ENCODE measurements at regions not wholly inside any gene's neighbourhood (a gene's known extent, or its start where the extent isn't known, plus 50 kb on each side); places are given as distances from the start of the nearest gene placed in this dataset.

DNA sequence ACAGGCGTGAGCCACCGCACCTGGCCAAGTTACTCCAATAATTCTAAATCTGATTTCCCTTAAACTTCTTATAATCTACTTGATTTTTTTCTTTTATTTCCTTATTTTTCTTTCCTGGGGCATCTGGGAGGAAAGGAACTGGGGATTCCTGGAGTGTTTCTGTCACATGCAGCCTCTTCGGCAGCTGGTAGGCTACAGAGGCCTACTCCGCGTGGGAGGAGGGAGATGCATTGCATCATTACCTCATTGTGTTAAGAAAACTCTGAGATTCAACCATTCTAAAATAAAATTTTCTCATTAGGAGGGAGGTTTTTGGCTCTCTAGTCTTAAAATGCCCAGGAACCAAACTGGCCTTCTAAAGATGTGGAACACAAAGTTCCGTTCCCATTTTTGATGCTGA, 64.0 kb downstream of the SOX9 start:
- no peaks in the 10 kb centered on the region for H3K36me3 ChIP-seq (replicated peaks in 1 of 2; ENCODE audit: control insufficient read depth in 1 of 2, insufficient read depth in 2 of 2, low read length in 2 of 2)
- Mint-ChIP-seq H3K36me3 (no peaks in the 10 kb centered on the region), H3K27me3 (ENCODE audit: low read depth in 3 of 3) (peaks cover 0 to 3% (median 0%) of the 10 kb centered on the region in 3 donors), H3K27ac (no peak overlapping the region), H3K4me3 (no peak overlapping the region), H3K4me1 (no peaks in the 10 kb centered on the region), H3K9me3 (peaks cover 3 to 18% (median 7%) of the 10 kb centered on the region in 7 donors)
- H3K9me3 ChIP-seq (replicated peaks in 1 of 2; ENCODE audit: control insufficient read depth in 1 of 2, insufficient read depth in 1 of 2, low read length in 2 of 2): peaks cover 16 to 20% of the 10 kb centered on the region in 2 donors
- no CpG with 5 or more reads among the region's 6 CpGs for WGBS (ENCODE audit: insufficient coverage)
- no peak overlapping the region for H3K9ac ChIP-seq (ENCODE audit: insufficient read depth, low read length, poor library complexity, severe bottlenecking)
- H3K4me2 ChIP-seq (replicated peaks; ENCODE audit: extremely low read depth, low read length, poor library complexity, severe bottlenecking): no peak overlapping the region
- no peak overlapping the region for H3K4me3 ChIP-seq (replicated peaks in 1 of 3; ENCODE audit: low read depth in 2 of 3, low read length in 3 of 3)
- no peak for DNase-seq
- H3K79me2 ChIP-seq (ENCODE audit: insufficient read depth, low read length): no peaks in the 10 kb centered on the region
- H3K27me3 ChIP-seq (ENCODE audit: control insufficient read depth in 2 of 2, insufficient read depth in 2 of 2, low read length in 2 of 2): no peaks in the 10 kb centered on the region
- no peak overlapping the region for H2AFZ ChIP-seq (ENCODE audit: insufficient read depth, low read depth, low read length, poor library complexity, severe bottlenecking)
- H3K4me1 ChIP-seq (ENCODE audit: control insufficient read depth in 1 of 2, insufficient read depth in 2 of 2, low read length in 2 of 2): no peaks in the 10 kb centered on the region
- intact Hi-C loops (cut with micrococcal nuclease): no loop called here
- no peaks in the 10 kb centered on the region for H4K20me1 ChIP-seq (ENCODE audit: insufficient read depth, low read length)
- TF ChIP-seq, protein P1, sequence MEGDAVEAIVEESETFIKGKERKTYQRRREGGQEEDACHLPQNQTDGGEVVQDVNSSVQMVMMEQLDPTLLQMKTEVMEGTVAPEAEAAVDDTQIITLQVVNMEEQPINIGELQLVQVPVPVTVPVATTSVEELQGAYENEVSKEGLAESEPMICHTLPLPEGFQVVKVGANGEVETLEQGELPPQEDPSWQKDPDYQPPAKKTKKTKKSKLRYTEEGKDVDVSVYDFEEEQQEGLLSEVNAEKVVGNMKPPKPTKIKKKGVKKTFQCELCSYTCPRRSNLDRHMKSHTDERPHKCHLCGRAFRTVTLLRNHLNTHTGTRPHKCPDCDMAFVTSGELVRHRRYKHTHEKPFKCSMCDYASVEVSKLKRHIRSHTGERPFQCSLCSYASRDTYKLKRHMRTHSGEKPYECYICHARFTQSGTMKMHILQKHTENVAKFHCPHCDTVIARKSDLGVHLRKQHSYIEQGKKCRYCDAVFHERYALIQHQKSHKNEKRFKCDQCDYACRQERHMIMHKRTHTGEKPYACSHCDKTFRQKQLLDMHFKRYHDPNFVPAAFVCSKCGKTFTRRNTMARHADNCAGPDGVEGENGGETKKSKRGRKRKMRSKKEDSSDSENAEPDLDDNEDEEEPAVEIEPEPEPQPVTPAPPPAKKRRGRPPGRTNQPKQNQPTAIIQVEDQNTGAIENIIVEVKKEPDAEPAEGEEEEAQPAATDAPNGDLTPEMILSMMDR (IDR thresholded peaks at IDR 0.05): no peak
- H3K27ac ChIP-seq (ENCODE audit: low read depth in 1 of 2, low read length in 2 of 2): no peak overlapping the region

- no peaks in the 10 kb centered on the region for H3K79me2 ChIP-seq (ENCODE audit: insufficient read depth, low read length)
- no peak overlapping the region for H2AFZ ChIP-seq (ENCODE audit: insufficient read depth, low read depth, low read length, poor library complexity, severe bottlenecking)
- peaks cover 20 to 21% of the 10 kb centered on the region in 2 donors for H3K9me3 ChIP-seq (replicated peaks in 1 of 2; ENCODE audit: control insufficient read depth in 1 of 2, insufficient read depth in 1 of 2, low read length in 2 of 2)
- no peak for DNase-seq
- no peak overlapping the region for H3K4me3 ChIP-seq (replicated peaks in 1 of 3; ENCODE audit: low read depth in 2 of 3, low read length in 3 of 3)
- no peaks in the 10 kb centered on the region for H3K27me3 ChIP-seq (ENCODE audit: control insufficient read depth in 2 of 2, insufficient read depth in 2 of 2, low read length in 2 of 2)
- H3K4me1 ChIP-seq (ENCODE audit: control insufficient read depth in 1 of 2, insufficient read depth in 2 of 2, low read length in 2 of 2): no peaks in the 10 kb centered on the region
- no CpG with 5 or more reads among the region's 8 CpGs for WGBS (ENCODE audit: insufficient coverage)
- H3K4me1 Mint-ChIP-seq: no peaks in the 10 kb centered on the region
- H3K27ac ChIP-seq (ENCODE audit: low read depth in 1 of 2, low read length in 2 of 2): no peak overlapping the region
- H3K27me3 Mint-ChIP-seq (ENCODE audit: low read depth in 3 of 3): peaks cover 0 to 3% (median 0%) of the 10 kb centered on the region in 3 donors
- intact Hi-C loops (cut with micrococcal nuclease): no loop called here
- peaks cover 6 to 18% (median 10%) of the 10 kb centered on the region in 7 donors for H3K9me3 Mint-ChIP-seq
- H3K36me3 ChIP-seq (replicated peaks in 1 of 2; ENCODE audit: control insufficient read depth in 1 of 2, insufficient read depth in 2 of 2, low read length in 2 of 2): no peaks in the 10 kb centered on the region
- no peak overlapping the region for H3K9ac ChIP-seq (ENCODE audit: insufficient read depth, low read length, poor library complexity, severe bottlenecking)
- H3K27ac Mint-ChIP-seq: no peak overlapping the region
- H3K36me3 Mint-ChIP-seq: no peaks in the 10 kb centered on the region
- H3K4me3 Mint-ChIP-seq: no peak overlapping the region
- H3K4me2 ChIP-seq (replicated peaks; ENCODE audit: extremely low read depth, low read length, poor library complexity, severe bottlenecking): no peak overlapping the region
- TF ChIP-seq, protein P1 (IDR thresholded peaks at IDR 0.05): no peak
- no peaks in the 10 kb centered on the region for H4K20me1 ChIP-seq (ENCODE audit: insufficient read depth, low read length)
Observed at GRCh38 chr17:72185564-72185963, 64.7 kb downstream of the SOX9 start.
